ENCODE measurements at regions not wholly inside any gene's neighbourhood (a gene's known extent, or its start where the extent isn't known, plus 50 kb on each side); places are given as distances from the start of the nearest gene placed in this dataset.

DNA sequence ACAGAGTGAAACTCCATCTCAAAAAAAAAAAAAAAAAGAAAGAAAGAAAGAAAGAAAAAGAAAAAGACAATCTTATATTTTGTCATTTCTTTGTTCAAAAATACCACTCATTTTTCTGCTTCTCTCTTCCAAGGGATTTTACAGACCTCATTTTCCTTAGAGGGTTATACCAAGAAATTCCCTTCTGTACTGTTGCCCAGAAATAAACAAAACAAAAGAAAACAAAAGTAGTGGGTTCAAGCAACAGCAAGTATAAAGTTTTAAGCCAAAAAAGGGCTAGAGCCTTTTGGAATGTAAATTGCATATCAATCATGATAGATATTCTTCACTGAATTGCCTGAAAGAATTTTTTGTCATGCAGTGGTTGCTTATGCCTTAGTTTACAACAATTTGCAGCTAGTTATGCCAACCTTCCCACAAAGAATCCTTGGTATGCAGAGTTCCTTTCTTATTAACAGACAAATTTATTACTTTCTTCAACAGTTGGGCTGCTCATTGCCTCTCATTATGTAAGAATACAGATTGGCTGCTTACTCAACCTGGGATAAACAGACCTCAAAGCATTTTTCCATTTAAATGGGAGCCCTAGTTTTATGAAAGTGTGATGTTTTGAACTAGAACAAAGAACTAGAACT, 129.1 kb upstream of the PPFIA2 start:
- TF ChIP-seq, protein P1, sequence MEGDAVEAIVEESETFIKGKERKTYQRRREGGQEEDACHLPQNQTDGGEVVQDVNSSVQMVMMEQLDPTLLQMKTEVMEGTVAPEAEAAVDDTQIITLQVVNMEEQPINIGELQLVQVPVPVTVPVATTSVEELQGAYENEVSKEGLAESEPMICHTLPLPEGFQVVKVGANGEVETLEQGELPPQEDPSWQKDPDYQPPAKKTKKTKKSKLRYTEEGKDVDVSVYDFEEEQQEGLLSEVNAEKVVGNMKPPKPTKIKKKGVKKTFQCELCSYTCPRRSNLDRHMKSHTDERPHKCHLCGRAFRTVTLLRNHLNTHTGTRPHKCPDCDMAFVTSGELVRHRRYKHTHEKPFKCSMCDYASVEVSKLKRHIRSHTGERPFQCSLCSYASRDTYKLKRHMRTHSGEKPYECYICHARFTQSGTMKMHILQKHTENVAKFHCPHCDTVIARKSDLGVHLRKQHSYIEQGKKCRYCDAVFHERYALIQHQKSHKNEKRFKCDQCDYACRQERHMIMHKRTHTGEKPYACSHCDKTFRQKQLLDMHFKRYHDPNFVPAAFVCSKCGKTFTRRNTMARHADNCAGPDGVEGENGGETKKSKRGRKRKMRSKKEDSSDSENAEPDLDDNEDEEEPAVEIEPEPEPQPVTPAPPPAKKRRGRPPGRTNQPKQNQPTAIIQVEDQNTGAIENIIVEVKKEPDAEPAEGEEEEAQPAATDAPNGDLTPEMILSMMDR (conservative IDR thresholded peaks at IDR 0.05; ENCODE audit: low read depth, low read length) = no peak
- no peak for TF ChIP-seq EZH2 (IDR thresholded peaks at IDR 0.05; ENCODE audit: borderline replicate concordance, low read depth, low read length, poor library complexity, severe bottlenecking)

Measured in A673 (cell line).